Adrenal gland (tissue), 5 donors: ENCODE measurements at regions not wholly inside any gene's neighbourhood (a gene's known extent, or its start where the extent isn't known, plus 50 kb on each side); places are given as distances from the start of the nearest gene placed in this dataset.

Experiments used
- CTCF ChIP-seq, 6 experiments: fragments of 450-650 bp in 4 of 6; fragments of 200-600 bp in 2 of 6; sonication (generic) in 1 of 6; IDR thresholded peaks; 1 replicate in 5 of 6; 2 replicates in 1 of 6; pipeline versions ENCODE4 v1.5.1 to v1.8.0; 2016 to 2021; ENCODE audit warnings: antibody characterized with exemption in 6 of 6, mild to moderate bottlenecking in 2 of 6, moderate library complexity in 1 of 6
- POLR2A ChIP-seq, 2 donors: fragments of 450-650 bp; IDR thresholded peaks; one replicate each; pipeline ENCODE4 v1.6.1; 2017; ENCODE audit warnings: antibody characterized with exemption in 2 of 2, mild to moderate bottlenecking in 2 of 2, moderate library complexity in 1 of 2
- donor health status: DM: no; HTN: no; CAD: no.

GRCh38 chr1:221557013-221557412, 184.9 kb downstream of the DUSP10 start:
- TF ChIP-seq CTCF (IDR thresholded peaks at IDR 0.05), result no peak
- no peak for TF ChIP-seq POLR2A (IDR thresholded peaks at IDR 0.05)
